DMS 273 treated with DMSO at 0.1 percent for 48 hours (cell line): ENCODE measurements at regions not wholly inside any gene's neighbourhood (a gene's known extent, or its start where the extent isn't known, plus 50 kb on each side); places are given as distances from the start of the nearest gene placed in this dataset.

Experiments
- DNase-seq: peaks from one replicate; lab custom pipeline; 2025; lab: John Stamatoyannopoulos, UW

DNA sequence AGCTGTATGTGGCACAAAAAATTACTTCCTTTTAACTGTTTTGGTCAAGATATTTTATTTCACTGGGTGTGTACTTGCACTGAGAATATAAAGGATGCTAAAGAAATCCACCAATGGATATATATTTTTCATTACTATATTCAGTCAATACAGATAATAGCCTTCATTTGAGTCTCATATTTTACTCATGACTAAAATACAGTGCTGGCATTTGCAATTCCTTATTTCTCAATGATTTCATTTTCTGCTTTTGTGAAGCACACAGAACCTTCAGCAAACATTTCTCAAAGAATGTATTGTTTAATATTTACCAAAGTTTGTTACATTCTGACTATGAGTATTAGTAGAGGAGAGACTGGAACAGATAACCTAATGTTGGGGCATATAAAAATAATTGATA is 93.2 kb upstream of the SOX5 start:
- no peak for DNase-seq

DNA sequence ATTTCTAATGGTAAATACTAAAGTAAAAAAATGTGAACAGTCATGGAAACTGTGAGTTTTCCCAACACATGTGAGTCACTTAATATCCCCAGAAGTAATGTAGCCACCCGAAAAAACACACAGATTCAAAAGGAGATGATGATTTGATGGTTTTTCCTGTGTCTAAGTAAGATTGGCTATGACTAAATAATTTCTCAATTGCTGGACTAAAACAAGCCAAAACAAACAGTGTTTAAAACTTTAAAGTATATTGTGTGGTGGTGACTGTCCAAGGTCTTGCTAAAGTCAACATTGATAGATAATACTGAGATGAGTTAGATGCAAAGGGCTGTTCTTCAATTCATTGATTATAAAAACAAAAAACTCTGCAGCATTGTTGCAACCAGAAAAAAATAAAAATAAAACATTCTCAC is 89.6 kb upstream of the SOX5 start:
- no peak for DNase-seq

DNA sequence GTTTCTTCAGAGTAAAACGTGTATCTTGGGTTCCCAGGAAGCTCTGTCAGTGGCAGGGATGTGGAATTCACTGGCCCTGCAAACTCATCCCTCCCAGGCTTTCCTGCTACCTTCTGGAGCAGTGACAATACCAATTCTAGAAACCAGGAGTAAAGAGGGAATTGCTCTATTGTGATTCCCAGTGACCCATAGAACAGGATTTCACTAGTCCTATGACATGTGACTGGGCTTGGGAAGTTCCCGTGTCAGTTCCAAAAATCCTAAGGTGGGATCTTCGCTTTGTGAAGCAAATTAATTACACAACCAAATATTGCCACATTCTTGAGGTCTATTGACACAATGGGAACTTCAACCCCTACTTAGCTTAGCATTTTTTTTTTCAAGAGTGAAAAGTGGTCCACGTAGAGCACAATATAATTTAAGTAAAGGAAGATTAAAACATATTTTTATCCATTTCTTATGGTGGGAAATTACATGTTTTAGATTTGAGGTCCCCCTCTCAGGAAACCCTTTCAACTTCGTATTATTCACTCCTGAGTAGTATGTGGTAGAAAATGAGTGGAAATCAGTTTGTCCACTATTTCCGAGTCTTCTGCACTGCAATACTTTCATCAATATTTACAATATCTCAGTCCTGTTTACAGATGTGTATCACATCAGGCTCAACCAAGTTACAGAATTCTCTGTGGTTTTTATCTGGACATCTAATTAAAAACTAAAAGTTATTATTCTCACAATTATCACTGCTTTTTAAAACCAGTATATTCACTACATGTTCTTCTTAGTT is 88.9 kb upstream of the SOX5 start:
- no peak for DNase-seq

DNA sequence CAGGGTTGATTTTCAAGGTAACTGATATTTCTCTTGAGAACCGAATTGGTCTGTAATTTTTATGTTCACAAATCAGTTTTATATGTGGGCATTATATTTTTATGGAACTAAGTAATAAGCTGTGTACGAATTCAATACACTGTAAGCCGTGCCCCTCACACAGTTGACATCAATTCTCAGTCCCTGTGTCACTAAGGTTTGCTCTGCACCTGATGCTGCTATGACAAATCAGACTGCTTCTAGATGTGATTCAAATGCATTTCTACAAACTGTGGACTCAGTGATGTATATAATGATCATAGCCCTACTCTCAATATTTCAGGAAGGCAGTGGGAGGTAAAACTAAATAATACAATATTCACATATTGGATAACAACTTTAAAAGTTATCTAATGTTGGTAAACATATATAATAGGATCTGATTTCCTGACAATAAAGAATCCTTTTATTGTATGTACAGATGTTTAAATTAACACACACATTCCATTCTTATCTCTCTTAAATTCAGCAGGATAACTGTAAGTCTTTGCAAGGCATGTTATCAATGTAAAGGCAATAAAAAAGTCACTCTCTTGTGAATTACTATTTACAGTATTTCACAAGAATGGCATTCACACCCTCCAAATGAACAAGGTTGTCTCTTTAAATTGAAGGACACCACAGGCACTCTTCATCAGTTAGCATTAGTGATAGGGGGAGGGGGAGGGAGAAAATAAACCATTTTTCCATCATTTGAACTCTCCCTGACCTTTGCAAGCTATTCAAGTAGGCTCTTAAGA is 87.2 kb upstream of the SOX5 start:
- DNase-seq: no peak

DNA sequence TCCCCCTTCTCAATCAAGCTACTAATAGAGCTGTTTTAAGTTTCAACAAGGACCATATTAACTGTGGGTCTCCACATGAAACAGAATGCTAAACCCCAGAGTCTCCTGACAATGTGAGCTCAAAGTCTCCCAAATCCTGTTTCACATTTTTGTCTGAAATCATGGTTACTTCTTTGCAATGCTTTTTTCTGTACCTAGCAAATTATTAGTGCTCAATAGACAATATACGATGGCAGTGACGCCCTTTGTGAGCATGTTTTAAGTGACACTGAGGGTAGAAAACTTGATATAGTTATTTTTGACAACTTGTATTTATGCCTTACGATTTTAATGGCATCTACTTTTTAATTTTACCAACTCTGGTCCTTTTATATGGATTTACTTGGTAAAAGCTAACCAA is 85.4 kb upstream of the SOX5 start:
- DNase-seq: no peak

DNA sequence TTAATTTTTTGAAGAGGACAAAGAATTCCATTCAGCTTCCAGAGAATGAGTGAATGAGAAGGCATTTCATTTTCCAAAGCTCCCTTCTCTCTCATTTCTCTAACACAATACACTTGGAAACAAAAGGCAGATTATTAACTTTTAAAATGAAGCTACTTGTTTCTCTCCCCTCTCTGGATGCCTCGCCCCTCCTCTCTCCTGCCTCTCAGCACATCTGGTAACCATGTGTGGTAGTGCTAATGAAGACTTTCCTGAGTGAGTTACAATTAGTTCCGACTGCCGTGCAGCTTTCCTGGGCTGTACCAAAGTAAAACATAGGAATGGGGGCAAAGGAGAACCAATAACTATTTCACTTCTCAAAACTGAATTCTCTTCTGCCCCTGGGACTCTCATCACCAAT is 84.7 kb upstream of the SOX5 start:
- DNase-seq: no peak

DNA sequence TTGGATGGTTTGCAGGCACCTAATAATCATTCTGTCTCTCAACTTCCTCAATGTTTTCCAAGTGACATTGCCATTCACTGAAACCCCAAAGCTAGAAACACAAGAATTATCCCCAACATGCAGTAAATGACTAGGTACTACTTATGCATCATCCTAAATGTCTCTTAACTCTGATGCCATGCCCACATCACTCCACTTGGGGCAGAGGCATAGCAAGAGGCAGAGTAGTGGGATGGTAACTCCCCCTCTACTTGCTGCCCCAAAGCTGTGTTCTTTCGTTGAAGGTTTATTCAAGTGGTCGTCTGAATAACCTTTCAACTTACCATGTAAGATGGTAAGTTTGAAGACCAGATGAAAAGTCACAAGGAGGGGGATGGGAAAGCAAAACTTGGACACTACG is 77.9 kb upstream of the SOX5 start:
- no peak for DNase-seq

DNA sequence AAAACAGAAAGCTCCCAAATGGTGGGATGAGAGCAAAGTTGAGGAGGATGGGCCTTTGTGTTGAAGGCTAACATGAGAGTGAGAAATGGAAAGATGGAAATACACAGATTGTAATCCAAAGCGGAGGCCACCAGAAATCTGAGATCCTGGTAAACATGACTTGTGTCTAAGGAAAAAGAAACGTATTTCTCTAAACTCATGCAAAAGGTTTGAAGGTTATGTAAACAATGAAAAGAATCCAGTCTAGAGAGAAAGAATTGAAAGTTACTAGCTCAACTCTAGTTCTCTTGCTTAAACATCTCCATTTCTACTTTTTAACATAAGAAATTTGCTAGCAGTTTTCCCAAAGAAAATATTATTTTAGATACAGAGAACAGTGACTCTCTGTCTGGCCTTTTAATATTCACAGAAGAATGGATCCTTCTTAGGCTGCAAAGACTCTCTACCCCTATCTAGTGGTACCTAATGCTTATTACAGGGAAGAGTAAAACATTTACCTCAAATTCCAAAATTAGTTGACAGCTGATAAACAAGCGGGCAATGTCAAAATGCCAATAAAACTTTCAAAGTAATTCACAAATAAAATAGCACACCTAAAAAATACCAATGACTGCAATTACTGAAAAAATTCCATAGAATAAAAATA is 75.8 kb upstream of the SOX5 start:
- DNase-seq: no peak

DNA sequence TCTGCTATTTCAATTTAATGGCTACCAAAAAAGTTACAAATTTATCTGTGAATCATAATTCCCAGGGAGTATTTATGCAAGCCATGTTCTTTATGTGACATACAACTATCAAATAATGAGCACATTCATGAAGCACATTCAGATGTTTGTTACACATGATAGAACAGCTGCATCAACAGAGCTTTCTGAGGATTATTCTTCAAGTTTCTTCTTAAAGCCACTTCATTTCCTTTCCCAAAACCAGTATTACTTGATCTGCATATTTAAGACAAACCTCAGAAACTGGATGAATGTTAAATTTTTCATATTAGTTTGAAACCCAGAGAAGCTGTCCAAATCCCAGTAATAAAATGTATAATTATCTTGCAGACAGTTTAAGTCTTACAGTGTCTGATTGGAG is 73.6 kb upstream of the SOX5 start:
- no peak for DNase-seq

DNA sequence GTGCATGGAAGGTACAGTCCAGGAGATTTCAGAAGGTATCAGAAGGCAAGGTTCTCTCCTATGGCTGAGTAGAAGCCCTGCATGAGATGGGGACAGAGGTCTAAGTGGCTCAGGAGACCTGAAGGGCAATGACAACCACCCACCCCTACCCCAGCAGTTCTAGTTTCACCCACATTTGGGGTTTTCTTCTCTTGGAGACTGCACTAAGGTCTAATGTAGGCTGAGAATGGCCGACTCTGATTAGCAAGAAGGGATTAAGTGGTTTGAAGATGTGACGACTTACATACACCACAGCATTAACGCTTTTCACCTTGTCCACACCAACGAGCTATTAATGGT is 71.7 kb upstream of the SOX5 start:
- DNase-seq: no peak

DNA sequence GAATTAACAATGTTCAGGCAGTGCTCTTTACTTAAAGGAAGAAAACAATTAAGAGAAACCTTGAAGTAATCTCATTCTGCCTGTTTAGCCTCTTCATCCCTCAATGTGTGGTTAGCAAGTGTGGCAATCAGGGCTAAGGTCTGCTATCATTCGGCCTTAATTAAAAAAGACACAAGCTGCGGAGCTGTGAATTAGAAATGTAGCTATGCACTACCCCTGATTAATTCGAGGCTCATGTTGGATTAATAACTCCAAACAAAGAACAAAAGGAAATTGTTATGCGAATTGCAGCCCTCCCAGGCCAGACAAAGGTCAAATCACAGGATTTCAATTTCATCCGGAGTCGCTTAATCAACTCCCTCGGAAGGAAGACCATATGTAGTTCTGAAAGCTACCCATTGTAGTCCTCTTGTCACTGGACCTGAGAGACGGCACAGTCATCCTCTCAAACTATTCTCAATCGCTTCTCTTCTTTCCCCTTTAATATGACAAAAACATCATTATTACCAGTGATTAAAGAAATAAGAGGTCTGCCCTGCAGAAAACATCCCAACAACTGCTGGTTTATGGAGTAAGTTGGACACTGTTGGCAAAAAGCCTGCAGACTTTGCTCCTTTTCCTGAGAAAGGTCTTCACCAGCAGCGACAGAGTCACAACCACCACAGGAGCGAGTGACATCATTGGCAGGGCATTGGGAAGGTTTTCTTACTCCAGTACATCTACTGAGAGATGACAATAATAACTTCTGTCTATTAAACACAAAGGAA is 71.1 kb upstream of the SOX5 start:
- DNase-seq: no peak

DNA sequence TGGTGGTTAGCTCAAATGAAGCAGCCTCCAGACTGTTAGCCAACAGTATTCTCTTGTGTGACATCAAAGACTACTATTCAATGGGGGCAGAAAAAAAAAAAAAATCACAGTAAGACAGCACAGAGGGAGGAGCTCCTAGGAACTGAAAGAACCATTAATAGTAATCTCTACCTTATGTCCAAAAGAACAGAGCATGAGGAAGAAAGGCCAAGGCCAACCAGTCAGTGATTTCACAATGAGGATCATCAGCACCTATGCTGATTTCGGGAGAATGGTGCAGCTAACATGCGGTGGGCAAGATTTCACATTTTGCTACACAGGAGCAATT is 66.3 kb upstream of the SOX5 start:
- no peak for DNase-seq

DNA sequence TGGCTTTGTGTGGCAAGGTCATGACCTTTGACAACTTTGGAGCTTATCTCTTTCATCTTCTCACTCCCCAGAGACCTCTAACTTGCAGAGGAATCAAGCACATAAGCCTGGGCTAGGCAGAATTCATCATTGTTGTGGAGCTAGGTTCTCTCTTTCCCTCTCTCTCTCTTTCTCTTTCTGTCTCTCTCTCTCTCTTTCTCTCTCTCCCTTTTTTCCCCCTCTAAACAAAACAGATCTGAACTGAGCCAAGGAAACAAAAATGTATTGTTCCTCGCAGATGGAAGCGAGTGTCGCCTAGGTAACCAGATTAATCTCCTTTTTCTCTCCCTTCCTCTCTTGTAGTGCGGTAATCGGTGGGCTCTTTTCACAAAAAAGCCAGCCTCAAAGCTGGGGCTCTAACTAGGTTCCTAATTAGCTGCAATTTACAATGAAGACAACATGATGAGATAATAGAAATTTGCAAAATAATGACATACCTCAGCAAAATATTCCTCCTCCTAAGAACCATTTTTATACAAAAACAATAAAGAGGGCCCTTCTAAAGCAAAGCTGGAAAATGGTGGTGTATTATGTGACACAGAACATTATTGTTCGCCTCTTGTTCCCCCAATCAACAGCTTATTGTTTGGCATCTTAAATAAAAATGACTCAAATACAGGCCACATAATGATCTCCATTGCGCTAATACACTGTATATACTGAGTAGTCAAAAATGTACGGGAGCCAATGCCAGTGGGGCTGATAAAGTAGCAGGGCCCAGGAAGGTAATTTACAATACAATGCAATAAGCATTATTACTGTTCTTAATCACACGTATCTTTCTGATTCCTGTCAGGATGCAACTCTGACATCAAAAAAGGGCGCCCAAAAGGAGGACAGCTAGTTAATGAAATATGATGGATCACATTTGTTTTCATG is 65.7 kb upstream of the SOX5 start:
- no peak for DNase-seq

DNA sequence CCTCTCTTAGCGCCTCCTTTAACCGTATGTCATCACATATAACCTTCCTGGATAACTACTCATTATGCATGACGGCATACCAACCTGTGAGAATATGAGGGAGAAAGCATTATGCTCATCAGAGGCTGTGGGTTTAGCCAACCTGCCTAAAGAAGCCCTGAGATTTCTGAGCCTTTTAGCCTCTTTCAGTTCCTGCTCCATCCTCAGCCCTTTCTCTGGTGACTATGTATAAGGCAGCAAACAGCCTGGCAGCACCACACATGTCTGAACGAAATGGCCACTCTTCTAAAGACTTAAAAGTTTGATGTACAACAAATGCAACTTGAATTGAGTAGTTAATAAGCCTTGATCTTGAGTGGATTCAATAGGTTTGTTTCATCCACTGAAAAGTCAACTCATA is 64.8 kb upstream of the SOX5 start:
- DNase-seq: no peak

DNA sequence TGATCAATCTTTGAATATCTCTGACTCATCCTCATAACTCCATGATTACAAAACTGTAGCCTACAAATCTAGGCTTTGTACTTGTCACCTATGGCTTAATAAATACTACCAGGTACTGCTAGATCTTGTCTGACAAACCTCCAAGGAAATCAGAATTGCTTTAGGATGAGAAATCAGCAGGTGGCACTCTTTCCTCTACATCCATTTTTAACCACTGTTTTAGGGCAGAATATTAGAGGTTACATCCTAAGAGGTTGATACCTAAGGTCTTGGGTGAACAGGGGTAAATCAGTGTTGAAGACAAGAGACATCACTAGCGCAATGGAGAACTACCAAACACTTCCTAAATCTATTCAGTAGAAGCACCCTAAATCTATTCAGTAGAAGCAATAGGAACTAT is 63.1 kb upstream of the SOX5 start:
- no peak for DNase-seq

DNA sequence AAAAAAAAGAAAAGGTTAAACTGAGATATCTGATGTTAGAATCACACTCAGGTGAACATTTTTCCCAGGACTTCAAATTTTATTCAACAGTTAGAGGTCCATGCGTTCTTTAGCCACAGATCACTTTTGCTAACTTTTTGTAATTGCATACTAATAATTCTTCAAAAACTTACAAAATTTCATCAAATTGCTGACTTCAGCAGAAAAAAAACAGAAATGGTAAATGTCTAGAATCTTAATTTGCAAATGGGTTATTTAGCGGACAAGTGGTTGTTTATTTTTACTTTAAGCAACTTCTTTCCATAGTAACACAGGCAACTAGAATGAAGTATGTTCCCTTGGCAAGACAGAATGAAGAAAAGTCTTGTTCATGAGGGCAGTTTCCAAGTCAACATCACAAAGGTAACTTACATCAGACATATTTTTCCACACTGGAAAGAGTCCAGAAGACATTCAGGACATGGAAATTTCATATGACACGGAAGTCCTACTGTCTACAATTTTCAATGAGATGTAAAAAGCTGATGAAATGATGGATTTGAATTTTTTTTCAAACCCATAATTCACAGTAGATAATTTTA is 62.5 kb upstream of the SOX5 start:
- DNase-seq: no peak

DNA sequence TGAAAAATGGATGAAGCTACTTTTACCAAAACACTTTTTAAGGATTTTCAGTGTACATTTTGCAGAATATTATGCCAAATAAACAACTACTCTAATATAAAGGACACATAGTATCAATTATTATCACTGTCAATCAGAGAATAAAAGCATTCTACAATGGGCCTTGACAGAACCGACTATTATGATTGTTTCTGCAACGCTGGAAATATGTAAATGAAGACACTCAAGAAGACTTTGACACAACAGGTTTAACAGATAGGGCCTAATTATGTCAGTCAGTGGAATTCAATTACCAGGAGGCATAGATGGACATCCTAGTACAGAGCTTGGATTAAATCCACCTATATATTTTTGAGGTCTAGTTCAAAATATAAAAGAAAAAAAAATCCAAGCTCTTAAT is 58.7 kb upstream of the SOX5 start:
- DNase-seq: no peak
